KMS-11 (cell line): ENCODE measurements at regions not wholly inside any gene's neighbourhood (a gene's known extent, or its start where the extent isn't known, plus 50 kb on each side); places are given as distances from the start of the nearest gene placed in this dataset.

Experiments
- H2AFZ ChIP-seq: fragments of 200-600 bp; sonication (generic); 2 replicates; pipeline ENCODE4 v1.6.1; 2016; ENCODE audit warnings: antibody characterized with exemption, mixed run types, low read depth
- H3K27ac ChIP-seq: fragments of 200-600 bp; sonication (generic); 2 replicates; pipeline ENCODE4 v1.6.1; 2016; ENCODE audit warnings: mild to moderate bottlenecking, mixed run types
- H3K27me3 ChIP-seq: fragments of 200-600 bp; sonication (generic); 2 replicates; pipeline ENCODE4 v1.6.1; 2017; ENCODE audit warnings: mild to moderate bottlenecking, low read depth, mixed run types, moderate library complexity; ENCODE audit not compliant: insufficient read depth
- H3K36me3 ChIP-seq: fragments of 200-600 bp; sonication (generic); 2 replicates; pipeline ENCODE4 v1.6.1; 2017; ENCODE audit warnings: mild to moderate bottlenecking, mixed run types; ENCODE audit not compliant: insufficient read depth
- H3K4me1 ChIP-seq: fragments of 200-600 bp; sonication (generic); 2 replicates; pipeline ENCODE4 v1.6.1; 2016; ENCODE audit warnings: mild to moderate bottlenecking, low read depth, mixed run types; ENCODE audit not compliant: poor library complexity, severe bottlenecking
- H3K4me2 ChIP-seq: fragments of 200-600 bp; sonication (generic); 2 replicates; pipeline ENCODE4 v1.7.0; 2016; ENCODE audit warnings: mild to moderate bottlenecking, mixed run types
- H3K4me3 ChIP-seq: fragments of 200-600 bp; sonication (generic); IDR thresholded peaks from 2 replicates; pipeline ENCODE4 v1.6.1; 2017; ENCODE audit warnings: low read depth, low read length, mixed read lengths; ENCODE audit not compliant: insufficient read depth
- H3K79me2 ChIP-seq: fragments of 200-600 bp; sonication (generic); 2 replicates; pipeline ENCODE4 v1.6.1; 2016; ENCODE audit warnings: low read depth, mixed run types; ENCODE audit not compliant: insufficient read depth
- H3K9ac ChIP-seq: fragments of 200-600 bp; sonication (generic); 2 replicates; pipeline ENCODE4 v1.6.1; 2016; ENCODE audit warnings: mild to moderate bottlenecking, mixed run types
- H4K20me1 ChIP-seq: fragments of 200-600 bp; sonication (generic); 2 replicates; pipeline ENCODE4 v1.6.1; 2016; ENCODE audit warnings: mild to moderate bottlenecking, mixed run types; ENCODE audit not compliant: insufficient read depth
- TF ChIP-seq, protein P1 (sequence below): fragments of 200-600 bp; sonication (generic); conservative IDR thresholded peaks from 2 replicates; pipeline ENCODE4 v1.6.1; 2017; ENCODE audit warnings: low read depth, mild to moderate bottlenecking, antibody characterized with exemption, low read length, moderate library complexity, mixed read lengths

GRCh38 chr2:21676676-21677075 lies 552.9 kb downstream of the TDRD15 start:
- Histone ChIP-seq H3K27ac (no peak overlapping the region), H3K4me2 (no peak overlapping the region), H3K36me3 (no peaks in the 10 kb centered on the region), H3K9ac (no peak overlapping the region), H4K20me1 (no peaks in the 10 kb centered on the region), H3K27me3 (no peaks in the 10 kb centered on the region), H3K4me3 (no peak overlapping the region), H3K79me2 (no peaks in the 10 kb centered on the region), H2AFZ (no peak overlapping the region), H3K4me1 (no peaks in the 10 kb centered on the region)
- TF ChIP-seq, protein P1, sequence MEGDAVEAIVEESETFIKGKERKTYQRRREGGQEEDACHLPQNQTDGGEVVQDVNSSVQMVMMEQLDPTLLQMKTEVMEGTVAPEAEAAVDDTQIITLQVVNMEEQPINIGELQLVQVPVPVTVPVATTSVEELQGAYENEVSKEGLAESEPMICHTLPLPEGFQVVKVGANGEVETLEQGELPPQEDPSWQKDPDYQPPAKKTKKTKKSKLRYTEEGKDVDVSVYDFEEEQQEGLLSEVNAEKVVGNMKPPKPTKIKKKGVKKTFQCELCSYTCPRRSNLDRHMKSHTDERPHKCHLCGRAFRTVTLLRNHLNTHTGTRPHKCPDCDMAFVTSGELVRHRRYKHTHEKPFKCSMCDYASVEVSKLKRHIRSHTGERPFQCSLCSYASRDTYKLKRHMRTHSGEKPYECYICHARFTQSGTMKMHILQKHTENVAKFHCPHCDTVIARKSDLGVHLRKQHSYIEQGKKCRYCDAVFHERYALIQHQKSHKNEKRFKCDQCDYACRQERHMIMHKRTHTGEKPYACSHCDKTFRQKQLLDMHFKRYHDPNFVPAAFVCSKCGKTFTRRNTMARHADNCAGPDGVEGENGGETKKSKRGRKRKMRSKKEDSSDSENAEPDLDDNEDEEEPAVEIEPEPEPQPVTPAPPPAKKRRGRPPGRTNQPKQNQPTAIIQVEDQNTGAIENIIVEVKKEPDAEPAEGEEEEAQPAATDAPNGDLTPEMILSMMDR = no peak

GRCh38 chr2:21683838-21684237 lies 560.1 kb downstream of the TDRD15 start:
- no peaks in the 10 kb centered on the region for H3K4me1 ChIP-seq
- no peak overlapping the region for H3K4me3 ChIP-seq
- H3K36me3 ChIP-seq = no peaks in the 10 kb centered on the region
- TF ChIP-seq, protein P1 = no peak
- no peaks in the 10 kb centered on the region for H3K27me3 ChIP-seq
- H2AFZ ChIP-seq = no peak overlapping the region
- no peak overlapping the region for H3K9ac ChIP-seq
- H4K20me1 ChIP-seq = no peaks in the 10 kb centered on the region
- H3K27ac ChIP-seq = no peak overlapping the region
- no peaks in the 10 kb centered on the region for H3K79me2 ChIP-seq
- H3K4me2 ChIP-seq = no peak overlapping the region

- Histone ChIP-seq H3K79me2 (no peaks in the 10 kb centered on the region), H3K9ac (no peak overlapping the region), H3K27ac (no peak overlapping the region), H4K20me1 (no peaks in the 10 kb centered on the region), H3K4me1 (no peaks in the 10 kb centered on the region), H3K4me3 (no peak overlapping the region), H3K36me3 (no peaks in the 10 kb centered on the region), H3K27me3 (no peaks in the 10 kb centered on the region), H3K4me2 (no peak overlapping the region), H2AFZ (no peak overlapping the region)
- TF ChIP-seq, protein P1 = no peak
Observed at GRCh38 chr2:21687589-21687988, 563.8 kb downstream of the TDRD15 start.

DNA sequence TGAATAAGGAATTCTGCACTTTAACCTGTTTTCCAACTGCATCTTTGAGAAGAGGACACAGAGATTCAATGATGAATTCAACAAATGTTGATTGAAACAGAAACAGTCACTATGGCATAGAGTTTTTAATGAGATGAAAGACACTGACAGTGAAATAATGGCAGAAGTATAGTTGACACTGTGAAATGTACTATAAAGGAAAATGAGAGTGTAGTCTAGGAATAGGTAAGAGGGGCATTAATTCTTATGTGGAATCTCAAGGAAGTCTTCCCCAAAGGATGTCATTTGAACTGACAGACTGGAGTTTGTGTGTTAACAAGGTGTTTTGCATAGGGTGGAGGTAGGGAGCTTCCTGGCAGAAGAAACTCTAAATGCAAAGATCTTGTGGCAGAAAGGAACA lies 566.2 kb downstream of the TDRD15 start:
- TF ChIP-seq, protein P1 = no peak
- no peak overlapping the region for H3K27ac ChIP-seq
- no peaks in the 10 kb centered on the region for H3K79me2 ChIP-seq
- H3K9ac ChIP-seq = no peak overlapping the region
- no peaks in the 10 kb centered on the region for H4K20me1 ChIP-seq
- H2AFZ ChIP-seq = no peak overlapping the region
- no peaks in the 10 kb centered on the region for H3K4me1 ChIP-seq
- no peak overlapping the region for H3K4me2 ChIP-seq
- H3K27me3 ChIP-seq = no peaks in the 10 kb centered on the region
- no peaks in the 10 kb centered on the region for H3K36me3 ChIP-seq
- H3K4me3 ChIP-seq = no peak overlapping the region
